OCI-LY7 (cell line): ENCODE measurements at regions not wholly inside any gene's neighbourhood (a gene's known extent, or its start where the extent isn't known, plus 50 kb on each side); places are given as distances from the start of the nearest gene placed in this dataset.
"Not testable (repeated sequence)": the region's sequence is repeated elsewhere in the genome, so short reads cannot be mapped to it uniquely, and the experiment has no call there.

ENCODE experiments used
- BruUV-seq: library from RNA; stranded (reverse); fragments of 400-500 nt; replicated peaks from 2 replicates; lab custom pipeline; 2021; lab: Mats Ljungman, UMichigan
- CTCF ChIA-PET: fragments of 300-600 bp; sonication (Branson Sonifier 250); formaldehyde crosslinking; loops from one replicate; lab custom pipeline; 2022; ENCODE audit warnings: antibody characterized with exemption; ENCODE audit not compliant: unreplicated experiment; lab: Charles Lee
- POLR2A ChIA-PET: fragments of 300-600 bp; sonication (Branson Sonifier 250); formaldehyde crosslinking; loops from one replicate; lab custom pipeline; 2022; ENCODE audit warnings: antibody characterized with exemption; lab: Charles Lee
- DNase-seq: peaks from one replicate; pipeline ENCODE4 v3.0.0-alpha.2; 2015; ENCODE audit warnings: low spot score
- H2AFZ ChIP-seq: fragments of 200-600 bp; sonication (generic), shearing (Covaris generic); 2 replicates; pipeline ENCODE4 v1.6.1; 2014; ENCODE audit warnings: mild to moderate bottlenecking, antibody characterized with exemption, low read length, moderate library complexity
- H3K27ac ChIP-seq: fragments of 200-600 bp; sonication (generic); 2 replicates; pipeline ENCODE4 v1.5.1; 2014; ENCODE audit warnings: mixed run types, low read depth, mild to moderate bottlenecking, moderate library complexity, low read length, inconsistent platforms; ENCODE audit not compliant: poor library complexity, severe bottlenecking
- H3K36me3 ChIP-seq: fragments of 200-600 bp; sonication (generic); 2 replicates; pipeline ENCODE4 v1.6.1; 2014; ENCODE audit warnings: mild to moderate bottlenecking, antibody characterized with exemption, low read length, moderate library complexity, mixed read lengths; ENCODE audit not compliant: insufficient read depth
- H3K4me1 ChIP-seq: fragments of 200-600 bp; sonication (generic); 2 replicates; pipeline ENCODE4 v1.5.1; 2014; ENCODE audit warnings: mild to moderate bottlenecking, low read length; ENCODE audit not compliant: insufficient read depth, poor library complexity, severe bottlenecking
- H3K4me2 ChIP-seq: fragments of 200-600 bp; sonication (generic); 2 replicates; pipeline ENCODE4 v1.6.1; 2014; ENCODE audit warnings: mild to moderate bottlenecking, low read length
- H3K4me3 ChIP-seq: fragments of 200-600 bp; sonication (generic); 2 replicates; pipeline ENCODE4 v1.5.1; 2014; ENCODE audit warnings: mild to moderate bottlenecking, low read depth, low read length; ENCODE audit not compliant: poor library complexity, severe bottlenecking
- H3K79me2 ChIP-seq: fragments of 200-600 bp; sonication (generic); 2 replicates; pipeline ENCODE4 v1.6.1; 2016; ENCODE audit warnings: low read depth, mild to moderate bottlenecking, low read length, moderate library complexity, mixed read lengths; ENCODE audit not compliant: insufficient read depth
- H3K9me2 ChIP-seq: fragments of 200-600 bp; sonication (generic); 2 replicates; pipeline ENCODE4 v1.6.1; 2016; ENCODE audit warnings: mild to moderate bottlenecking, low read length, mixed read lengths; ENCODE audit not compliant: insufficient read depth
- H3K9me3 ChIP-seq: fragments of 200-600 bp; sonication (generic); 2 replicates; pipeline ENCODE4 v1.6.1; 2014; ENCODE audit warnings: mild to moderate bottlenecking, mixed run types, low read length, mixed read lengths
- H4K20me1 ChIP-seq: fragments of 200-600 bp; sonication (generic); 2 replicates; pipeline ENCODE4 v1.6.1; 2014; ENCODE audit warnings: mild to moderate bottlenecking, antibody characterized with exemption, low read length, moderate library complexity, mixed read lengths; ENCODE audit not compliant: insufficient read depth
- CTCF ChIP-seq: fragments of 200-600 bp; sonication (generic); conservative IDR thresholded peaks from 2 replicates; pipeline ENCODE4 v1.5.1; 2014; ENCODE audit warnings: mild to moderate bottlenecking, antibody characterized with exemption, low read length, moderate library complexity, mixed read lengths
- EZH2phosphoT487 ChIP-seq: fragments of 200-600 bp; sonication (generic); IDR thresholded peaks from 2 replicates; pipeline ENCODE4 v1.6.1; 2018; ENCODE audit warnings: low read depth, borderline replicate concordance, mild to moderate bottlenecking, mixed run types, antibody characterized with exemption, low read length, moderate library complexity, mixed read lengths
- intact Hi-C: fragments of 100-400 bp; cut with micrococcal nuclease; formaldehyde crosslinking; loops from one replicate; pipeline ENCODE4 v1.10.0; 2022; ENCODE audit not compliant: unreplicated experiment

DNA sequence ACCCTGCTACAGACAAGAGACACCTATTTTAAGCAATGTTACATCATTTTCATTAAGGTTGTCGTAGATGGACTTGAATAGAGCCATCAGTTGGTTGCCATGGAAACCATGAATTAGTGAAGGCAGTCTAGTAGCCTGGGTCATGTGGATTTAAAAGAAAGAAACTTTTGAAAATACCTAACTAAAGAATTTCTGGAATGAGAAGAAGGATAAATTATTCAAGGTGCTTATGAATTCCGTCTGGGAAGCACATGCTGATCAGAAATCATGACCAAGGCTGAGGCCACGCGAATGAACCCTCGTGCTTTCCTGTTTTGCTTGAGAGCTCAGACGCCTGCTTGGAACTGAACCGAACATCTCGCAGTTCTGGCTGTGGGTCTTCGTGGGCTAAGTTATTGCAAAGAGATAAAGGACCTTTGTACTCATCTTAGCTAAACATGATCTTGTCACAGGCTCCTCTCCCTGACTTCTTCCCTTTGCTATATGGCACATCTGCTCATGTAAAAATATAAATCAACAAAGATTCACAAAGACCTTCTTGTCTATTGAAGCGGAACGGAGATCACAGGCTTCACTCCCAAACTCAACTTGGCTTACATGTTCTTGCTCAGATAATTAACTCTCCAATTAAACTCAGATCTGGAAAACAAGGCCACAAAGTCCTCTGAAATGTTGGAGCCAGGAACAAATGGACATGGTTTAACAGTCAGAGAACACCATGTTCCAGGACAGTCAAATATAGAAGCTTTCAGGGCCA is 140.2 kb downstream of the NUFIP1 start:
- Histone ChIP-seq H3K4me3 (no peak overlapping the region), H3K9me2 (no peaks in the 10 kb centered on the region), H3K4me1 (no peaks in the 10 kb centered on the region), H2AFZ (no peak overlapping the region), H3K4me2 (no peak overlapping the region), H3K79me2 (no peaks in the 10 kb centered on the region), H3K27ac (no peak overlapping the region), H3K36me3 (no peaks in the 10 kb centered on the region), H3K9me3 (no peaks in the 10 kb centered on the region), H4K20me1 (no peaks in the 10 kb centered on the region)
- POLR2A ChIA-PET = interaction anchor here (0.9 kb wide), 1 partner anchor 15 kb away, joined by 3 read pairs; no protein-coding TSS in a partner anchor
- no peak for TF ChIP-seq EZH2phosphoT487
- no peak for TF ChIP-seq CTCF
- CTCF ChIA-PET = no interaction called here
- DNase-seq = no peak
- no TSS peak for BruUV-seq
- intact Hi-C loops = no loop called here

DNA sequence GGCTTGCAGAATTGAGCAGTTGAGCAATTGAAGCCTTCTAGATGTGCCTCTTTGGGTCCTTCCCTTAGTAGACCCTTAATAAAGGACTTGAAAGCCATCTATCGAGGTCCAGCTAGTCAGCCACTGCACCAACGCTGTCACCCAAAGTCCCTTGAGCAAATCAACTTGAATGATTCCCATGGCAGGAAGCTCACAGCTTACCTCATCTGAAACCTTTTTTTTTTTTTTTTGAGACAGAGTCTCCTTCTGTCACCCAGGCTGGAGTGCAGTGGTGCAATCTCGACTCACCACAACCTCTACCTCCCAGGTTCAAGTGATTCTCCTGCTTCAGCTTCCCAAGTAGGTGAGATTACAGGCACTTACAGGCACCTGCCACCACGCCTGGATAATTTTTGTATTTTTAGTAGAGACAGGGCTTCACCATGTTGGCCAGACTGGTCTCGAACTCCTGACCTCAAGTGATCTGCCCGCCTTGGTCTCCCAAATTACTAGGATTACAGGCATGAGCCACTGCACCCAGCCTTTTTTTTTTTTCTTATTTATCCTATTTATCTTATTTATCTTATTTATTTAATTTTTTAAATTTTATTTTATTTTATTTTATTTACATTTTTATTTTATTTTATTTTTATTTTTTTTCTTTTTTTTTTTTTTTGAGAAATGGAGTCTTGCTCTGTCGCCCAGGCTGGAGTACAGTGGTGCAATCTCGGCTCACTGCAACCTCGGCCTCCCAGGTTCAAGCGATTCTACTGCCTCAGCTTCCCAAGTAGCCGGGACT is 143.8 kb downstream of the NUFIP1 start:
- H3K9me2 ChIP-seq, BruUV-seq, H3K79me2 ChIP-seq, H3K4me2 ChIP-seq, H4K20me1 ChIP-seq, H2AFZ ChIP-seq, H3K36me3 ChIP-seq, H3K27ac ChIP-seq, H3K4me1 ChIP-seq, H3K9me3 ChIP-seq, CTCF ChIA-PET, POLR2A ChIA-PET, DNase-seq, intact Hi-C loops, H3K4me3 ChIP-seq: not testable (repeated sequence)

DNA sequence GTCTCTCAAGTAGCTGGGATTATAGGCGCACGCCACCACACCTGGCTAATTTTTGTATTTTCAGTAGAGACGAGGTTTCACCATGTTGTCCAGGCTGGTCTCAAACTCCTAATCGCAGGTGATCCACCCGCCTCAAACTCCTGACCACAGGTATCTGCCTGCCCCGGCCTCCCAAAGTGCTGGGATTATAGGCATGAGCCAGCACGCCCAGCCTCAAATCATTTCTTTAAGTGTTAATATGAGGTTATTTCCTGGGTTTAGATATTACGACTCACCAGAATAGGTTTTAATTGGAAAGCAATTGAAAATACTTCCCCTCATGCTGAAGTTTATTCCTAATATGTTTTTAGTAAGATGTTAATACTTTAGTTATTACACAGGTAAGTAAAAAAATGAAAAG is 144.5 kb downstream of the NUFIP1 start:
- H3K4me3 ChIP-seq = no peak overlapping the region
- ChIA-PET POLR2A (no interaction called here), CTCF (no interaction called here)
- TF ChIP-seq EZH2phosphoT487 (no peak), CTCF (no peak)
- no peaks in the 10 kb centered on the region for H3K79me2 ChIP-seq
- intact Hi-C loops = no loop called here
- no peak overlapping the region for H3K4me2 ChIP-seq
- H2AFZ ChIP-seq = no peak overlapping the region
- H3K4me1 ChIP-seq = no peaks in the 10 kb centered on the region
- H3K9me3 ChIP-seq = no peaks in the 10 kb centered on the region
- H4K20me1 ChIP-seq = no peaks in the 10 kb centered on the region
- H3K36me3 ChIP-seq = no peaks in the 10 kb centered on the region
- no TSS peak for BruUV-seq
- no peak for DNase-seq
- H3K9me2 ChIP-seq = no peaks in the 10 kb centered on the region
- H3K27ac ChIP-seq = no peak overlapping the region
